NOMO-1 treated with dmso at 0.1 percent for 144 hours (cell line): ENCODE measurements at regions not wholly inside any gene's neighbourhood (a gene's known extent, or its start where the extent isn't known, plus 50 kb on each side); places are given as distances from the start of the nearest gene placed in this dataset.
"Not testable (repeated sequence)": the region's sequence is repeated elsewhere in the genome, so short reads cannot be mapped to it uniquely, and the experiment has no call there.

ENCODE experiments used
- DNase-seq: peaks from one replicate; lab custom pipeline; 2025; ENCODE audit not compliant: unreplicated experiment; lab: John Stamatoyannopoulos, UW

DNA sequence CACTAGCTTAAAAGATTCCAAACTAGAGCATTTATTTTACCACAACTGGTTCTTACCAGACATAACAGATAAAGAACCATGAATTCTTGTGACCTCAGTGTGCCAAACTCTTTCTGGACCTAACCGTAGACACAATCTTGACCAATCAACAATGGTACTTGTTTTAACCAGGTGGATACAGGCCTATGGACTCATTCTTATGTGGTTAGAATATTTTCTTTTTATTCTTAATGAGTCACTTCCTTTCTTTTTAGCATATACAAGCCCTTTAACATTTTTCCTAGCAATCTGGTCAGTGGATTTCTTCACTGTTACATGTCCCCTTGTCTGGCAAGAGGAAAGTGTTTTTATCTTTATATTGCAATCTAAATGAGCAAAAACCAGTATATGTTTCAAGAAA, 792.1 kb upstream of the SPRY2 start:
- DNase-seq: no peak

DNA sequence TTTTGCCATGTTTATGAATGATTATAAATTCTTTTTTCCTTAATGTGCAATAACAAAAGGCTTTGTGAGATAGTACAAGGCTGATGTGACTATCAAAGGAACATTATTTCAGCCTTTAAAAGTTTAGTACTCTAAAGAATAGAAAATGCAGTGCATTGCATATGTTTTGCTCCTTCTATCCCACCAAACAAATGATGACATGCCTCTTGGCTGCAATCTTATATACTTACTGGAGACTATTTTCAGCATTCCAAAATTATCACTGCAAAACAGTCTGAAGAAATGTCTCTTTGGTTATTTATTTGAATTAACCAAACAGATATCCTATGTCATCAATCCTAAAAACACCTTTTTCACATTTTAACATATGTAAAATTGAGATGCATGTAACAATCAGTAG, 776.5 kb upstream of the SPRY2 start:
- DNase-seq: no peak

DNA sequence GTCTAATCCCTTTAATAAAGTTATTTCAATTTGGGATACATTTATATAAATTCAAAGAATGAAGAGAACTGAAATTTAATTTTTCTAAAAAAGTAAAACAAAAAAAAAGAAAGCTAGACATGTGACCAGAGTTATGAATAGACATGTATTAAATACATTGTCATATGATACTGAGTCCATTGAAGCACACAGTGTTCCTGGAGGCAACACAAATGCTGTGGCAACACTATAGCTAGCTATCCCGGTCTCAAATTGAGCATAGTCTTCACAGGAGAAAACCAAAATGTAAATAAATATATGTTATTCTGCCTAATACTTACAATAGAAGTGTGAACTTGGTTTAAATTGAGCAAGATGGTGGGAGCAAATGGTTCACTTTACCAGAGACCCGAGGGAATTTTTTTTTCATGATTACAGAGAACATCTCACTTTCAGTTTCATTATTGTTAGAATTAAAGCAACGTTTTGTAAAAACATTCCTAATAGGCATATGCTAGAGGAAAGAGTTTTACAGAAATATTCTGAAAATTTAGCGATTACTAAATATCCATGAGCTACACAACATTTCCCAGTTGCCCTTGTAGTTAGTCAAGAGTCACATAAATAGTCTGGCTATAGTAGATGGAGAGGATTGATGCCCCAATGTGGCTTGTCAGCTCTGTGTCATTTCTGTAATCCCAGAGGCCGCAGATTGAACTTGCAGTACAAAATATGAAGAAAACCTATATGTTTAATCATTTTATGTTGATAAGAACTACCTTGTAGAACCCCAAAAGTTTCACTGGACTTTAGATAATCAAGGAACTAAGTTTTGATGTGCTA, 775.7 kb upstream of the SPRY2 start:
- DNase-seq: no peak

DNA sequence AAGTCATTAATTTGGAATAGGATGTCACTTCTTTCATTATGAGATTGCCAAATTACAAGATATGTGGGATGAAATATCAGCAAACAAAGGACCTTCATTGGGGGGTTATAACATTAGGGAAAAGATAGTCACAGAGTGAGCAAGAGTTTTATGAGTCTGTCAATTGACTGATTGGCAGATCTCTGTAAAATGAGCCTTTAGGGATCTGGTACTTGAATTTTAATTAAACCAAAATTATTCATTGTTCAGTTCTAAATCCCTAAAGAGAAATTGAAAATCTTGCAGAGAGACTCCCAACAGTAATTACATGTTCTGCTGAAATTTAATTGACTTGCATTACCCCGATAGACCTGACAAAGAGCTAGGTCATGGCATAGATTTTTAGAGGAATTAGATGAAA, 768.1 kb upstream of the SPRY2 start:
- no peak for DNase-seq

DNA sequence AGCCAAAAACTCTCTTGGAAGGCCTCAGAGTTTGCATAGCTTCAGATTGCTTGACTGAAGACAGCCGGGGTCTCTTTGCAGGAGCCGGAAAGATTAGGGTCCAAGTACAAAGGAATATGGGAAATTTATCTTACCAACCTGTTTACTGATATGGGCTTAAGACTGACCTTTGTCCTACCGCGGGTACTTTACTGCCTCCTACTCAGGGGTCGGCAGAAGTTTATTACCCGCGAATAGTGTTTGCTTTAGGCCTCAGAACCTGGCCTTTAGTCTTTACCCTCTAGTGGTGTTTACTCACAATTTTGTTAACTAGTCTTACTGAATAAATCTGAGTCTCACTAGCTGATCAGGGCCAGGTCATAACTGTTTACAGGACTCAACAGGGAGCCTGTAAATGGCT, 765.4 kb upstream of the SPRY2 start:
- no peak for DNase-seq

DNA sequence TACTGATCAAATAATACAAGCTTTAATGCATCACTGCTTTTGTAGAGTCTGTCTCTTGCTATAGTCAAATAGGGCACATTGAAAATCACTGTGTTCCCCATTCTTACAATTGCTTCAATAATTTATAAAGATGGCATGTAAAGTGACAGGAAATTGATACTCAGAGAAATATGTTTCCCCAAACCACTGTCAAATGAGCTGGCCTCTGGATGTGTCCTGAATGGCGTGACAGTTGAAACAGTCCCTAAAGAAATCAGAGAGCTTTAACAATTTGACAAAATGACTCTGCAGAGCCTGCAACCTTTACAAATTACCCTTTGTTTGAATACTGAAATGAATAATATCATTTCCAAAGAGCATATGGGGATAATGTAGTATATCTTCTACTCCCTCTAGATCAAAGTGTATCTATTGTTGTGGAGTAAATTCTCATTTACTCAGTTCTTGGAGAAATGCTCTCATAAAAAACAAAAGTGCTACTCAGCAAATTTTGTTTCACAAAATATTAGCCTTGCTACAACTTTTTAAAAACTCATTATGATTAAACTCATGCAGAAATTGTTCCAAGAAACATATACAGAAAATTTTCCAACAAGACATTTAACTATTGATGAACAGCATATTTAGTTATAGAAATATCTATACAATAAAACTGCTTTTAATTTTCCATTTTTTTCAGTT, 763.2 kb upstream of the SPRY2 start:
- DNase-seq: no peak

DNA sequence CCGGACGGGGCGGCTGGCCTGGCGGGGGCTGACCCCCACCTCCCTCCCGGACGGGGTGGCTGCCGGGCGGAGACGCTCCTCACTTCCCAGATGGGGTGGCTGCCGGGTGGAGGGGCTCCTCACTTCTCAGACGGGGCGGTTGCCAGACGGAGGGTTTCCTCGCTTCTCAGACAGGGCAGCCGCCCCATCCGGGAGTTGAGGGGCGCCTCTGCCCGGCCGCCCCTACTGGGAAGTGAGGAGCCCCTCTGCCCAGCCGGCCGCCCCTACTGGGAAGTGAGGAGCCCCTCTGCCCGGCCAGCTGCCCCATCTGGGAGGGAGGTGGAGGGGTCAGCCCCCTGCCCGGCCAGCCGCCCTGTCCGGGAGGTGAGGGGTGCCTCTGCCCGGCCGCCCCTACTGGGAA, 761.1 kb upstream of the SPRY2 start:
- not testable (repeated sequence) for DNase-seq

DNA sequence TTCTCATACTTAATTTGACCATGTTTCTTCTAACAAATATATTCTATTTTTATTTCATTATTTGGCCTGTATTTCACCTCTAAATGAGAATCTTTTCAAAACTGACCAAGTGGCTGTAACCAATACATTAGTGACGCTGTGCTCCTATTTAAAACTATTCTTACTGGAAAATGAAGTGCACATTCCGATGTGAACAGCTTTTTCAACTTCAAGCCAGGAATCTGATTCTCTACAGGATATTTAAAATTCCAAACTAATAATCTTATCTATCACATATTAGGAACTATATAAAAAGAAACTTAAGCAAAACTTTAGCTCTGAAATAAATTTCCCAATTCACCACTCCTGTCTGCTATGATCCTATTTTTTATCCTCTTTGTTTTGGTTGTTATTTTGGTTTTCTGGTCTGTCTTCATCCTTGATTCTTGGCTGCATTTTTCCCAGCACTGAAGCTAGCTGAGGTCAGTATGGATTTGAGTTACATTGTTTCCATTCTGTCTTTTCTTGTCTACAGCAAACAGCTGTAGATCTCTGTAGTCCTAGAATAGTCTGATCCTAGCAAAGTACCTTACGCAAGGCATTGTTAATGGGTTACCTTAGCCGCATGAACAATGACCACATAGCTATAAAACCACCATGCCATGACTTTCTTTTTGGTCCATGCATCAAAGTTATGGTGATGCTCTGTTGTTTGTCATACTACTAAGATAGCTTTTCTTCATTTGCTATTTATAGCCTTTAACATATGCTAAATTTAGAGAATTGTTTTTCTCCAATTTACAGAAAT, 748.6 kb upstream of the SPRY2 start:
- no peak for DNase-seq

DNA sequence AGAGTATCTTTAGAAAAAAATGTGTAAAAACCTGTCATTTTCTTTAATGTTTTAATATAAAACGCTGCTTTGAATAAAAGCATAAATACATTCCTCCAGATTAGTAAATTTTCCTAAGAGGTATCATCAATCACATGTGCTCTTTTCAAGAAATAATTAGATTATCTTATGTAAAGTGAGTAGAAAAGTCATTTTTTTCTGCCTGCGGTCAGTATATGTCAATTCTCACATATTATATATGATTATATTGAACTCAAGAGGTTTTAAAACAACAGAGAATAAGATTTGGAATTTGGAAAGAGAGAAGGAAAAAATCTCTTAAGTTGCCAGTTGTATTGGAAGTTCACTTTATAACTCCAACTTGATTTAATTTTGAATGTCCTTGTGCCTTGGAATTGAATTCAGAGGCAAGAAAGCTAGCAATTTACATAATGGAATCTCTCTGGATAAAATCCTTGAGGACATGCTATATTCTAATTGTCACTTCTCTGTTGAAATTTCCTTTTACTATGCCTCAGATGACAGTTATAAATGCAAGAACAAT, 740.1 kb upstream of the SPRY2 start:
- DNase-seq: no peak

DNA sequence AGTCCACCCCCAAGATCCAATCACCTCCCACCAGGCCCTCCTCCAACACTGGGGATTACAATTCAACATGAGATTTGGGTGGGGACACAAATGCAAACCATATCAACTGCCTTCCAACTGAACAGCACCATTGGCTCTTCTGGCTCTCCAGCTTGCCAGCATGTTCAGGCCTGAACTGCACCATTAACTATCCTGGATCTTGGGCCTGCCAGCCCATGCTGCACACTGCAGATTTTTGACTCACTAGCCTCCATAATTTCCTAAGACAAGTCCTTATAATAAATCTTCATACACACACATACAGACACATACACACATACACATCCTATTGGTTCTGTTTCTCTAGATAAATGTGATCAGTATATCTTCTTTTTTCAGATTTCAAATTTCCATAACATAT, 737.1 kb upstream of the SPRY2 start:
- no peak for DNase-seq

DNA sequence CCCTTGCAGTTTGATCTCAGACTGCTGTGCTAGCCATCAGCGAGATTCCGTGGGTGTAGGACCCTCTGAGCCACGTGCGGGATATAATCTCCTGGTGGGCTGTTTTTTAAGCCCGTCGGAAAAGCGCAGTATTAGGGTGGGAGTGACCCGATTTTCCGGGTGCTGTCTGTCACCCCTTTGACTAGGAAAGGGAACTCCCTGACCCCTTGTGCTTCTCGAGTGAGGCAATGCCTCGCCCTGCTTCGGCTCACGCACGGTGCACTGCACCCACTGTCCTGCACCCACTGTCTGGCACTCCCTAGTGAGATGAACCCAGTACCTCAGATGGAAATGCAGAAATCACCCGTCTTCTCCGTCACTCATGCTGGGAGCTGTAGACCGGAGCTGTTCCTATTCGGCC, 728.9 kb upstream of the SPRY2 start:
- DNase-seq: not testable (repeated sequence)

DNA sequence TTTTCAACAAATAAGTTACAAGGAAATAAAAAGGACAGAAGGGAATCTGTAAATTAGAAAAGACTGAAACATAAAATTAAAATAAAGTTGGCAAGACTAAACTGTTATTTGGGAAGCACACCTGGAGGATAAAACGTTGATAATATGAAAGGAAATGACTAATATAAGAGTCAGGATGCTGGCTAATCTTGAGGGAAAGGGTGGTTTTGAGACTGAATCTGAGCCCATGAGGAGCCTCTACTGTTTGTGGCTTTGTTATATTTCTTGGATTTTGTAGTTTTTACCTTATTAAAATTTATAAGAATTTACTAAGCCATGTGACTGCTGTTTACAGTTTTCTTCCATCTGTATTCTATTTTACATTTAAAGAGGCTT, 718.0 kb upstream of the SPRY2 start:
- no peak for DNase-seq

DNA sequence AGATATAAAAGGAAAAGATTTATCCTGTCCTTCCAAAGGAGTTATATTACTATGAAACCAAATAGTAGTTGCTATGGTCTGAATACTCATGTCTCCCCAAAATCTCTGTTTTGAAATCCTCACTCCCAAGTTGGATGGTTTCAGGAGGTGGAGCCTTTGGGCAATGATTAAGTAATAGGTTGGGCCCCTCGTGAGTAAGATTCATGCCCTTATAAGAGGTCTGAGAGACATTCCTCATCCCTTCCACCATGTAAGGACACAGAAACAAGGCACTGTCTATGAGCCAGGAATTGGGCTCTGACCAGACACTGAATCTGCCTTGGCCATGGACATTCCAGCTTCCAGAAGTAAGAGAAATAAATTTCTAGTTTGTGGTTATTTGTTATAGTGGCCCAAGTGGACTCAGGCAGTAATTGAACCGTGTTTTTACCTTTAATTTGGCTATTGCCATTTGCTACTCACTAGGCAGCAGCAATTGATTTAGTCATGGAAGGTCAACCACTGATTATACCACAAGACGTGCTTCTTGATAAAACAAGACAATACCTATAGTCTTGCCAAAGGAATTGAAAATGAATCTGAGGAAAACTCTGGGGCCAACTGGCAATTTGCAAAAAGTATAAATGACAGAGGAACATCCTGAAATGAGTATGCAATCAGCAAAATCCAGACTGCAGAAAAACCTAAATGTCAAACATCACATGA, 717.4 kb upstream of the SPRY2 start:
- no peak for DNase-seq

DNA sequence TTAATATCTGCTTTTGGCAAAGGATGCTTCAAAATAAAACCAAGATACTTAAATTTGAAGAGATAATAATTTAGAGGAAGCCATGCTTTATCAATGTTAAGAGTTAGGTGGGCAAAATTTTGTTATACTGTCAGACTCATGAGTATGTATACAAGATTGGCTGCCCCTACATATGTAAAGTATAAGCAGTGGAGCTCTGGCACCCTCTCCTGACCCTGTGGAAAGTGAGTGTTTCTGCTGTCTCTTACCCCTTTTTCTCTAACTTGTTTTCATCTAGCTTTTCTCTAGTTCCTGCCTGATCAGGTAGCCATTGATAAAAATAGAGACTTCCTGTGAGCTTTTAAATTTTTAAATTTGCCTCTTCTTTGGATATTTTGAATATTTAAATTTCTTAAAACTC, 710.9 kb upstream of the SPRY2 start:
- DNase-seq: no peak

DNA sequence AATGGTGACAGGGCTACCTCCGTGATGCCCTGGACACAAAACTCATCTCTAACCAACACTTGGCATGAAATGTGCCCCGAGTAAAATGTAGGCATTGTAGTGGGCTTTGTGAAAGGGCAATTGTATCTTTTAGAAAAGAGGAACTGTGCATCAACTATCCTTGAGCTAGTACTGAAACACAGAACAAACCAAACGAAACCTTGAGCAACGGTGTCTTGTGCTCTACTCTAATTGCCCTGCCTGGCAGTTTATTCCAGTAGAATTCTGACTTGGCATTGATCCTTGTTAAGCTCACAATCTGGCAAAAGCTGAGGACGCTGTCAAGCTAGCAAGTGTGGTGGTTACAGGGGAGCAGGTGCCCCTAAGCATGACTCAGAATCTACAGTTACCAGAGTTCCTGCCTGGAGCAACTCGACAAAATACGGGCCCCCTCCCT, 707.1 kb upstream of the SPRY2 start:
- no peak for DNase-seq

DNA sequence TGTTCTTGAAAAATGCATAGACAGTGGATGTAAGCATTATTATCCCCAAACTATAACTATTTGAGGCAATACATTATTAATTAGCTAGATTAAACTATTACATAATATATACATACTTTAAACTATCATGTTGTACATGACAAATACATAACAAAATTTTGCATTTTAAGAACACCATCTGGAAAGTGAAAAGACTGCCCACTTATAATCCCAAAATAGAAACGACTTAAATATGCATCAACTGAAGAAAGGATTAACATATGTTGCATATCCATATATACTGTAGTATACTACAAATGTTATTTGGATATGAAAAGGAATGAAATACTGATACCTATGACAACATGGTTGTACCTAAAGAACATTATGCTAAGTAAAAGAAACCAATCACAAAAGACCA, 700.8 kb upstream of the SPRY2 start:
- DNase-seq: no peak

DNA sequence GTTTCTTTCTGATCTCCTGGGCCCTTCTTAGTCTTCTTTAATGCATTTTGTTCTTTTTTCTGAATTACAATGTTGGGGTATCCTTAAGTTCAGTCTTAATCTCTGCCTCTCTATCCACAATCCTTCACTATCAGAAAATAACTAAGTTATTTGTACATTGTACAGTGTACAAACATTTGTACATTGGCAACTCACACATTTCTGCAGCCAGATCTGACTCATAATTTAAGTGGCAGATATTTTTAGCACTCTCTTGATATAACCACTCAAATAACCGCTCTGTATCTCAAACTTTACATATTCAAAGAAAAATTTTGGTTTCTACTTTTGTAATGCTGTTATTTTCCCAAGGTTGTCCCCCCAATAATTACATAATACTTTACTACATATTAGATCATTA, 691.1 kb upstream of the SPRY2 start:
- no peak for DNase-seq

DNA sequence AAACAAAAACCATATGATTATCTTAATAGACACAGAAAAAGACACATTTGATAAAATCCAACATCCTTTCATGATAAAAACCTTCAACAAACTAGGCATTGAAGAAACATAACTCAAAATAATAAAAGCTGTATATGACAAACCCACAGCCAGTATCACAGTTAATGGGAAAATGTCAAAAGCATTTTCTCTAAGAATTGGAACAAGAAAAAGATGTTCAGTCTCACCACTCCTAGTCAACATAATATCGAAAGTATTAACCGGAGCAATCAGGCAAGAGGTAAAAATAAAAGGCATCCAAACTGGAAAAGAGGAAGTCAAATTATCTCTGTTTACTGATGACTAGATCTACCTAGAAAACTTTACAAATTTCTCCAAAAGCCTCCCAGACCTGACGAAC, 684.2 kb upstream of the SPRY2 start:
- no peak for DNase-seq

DNA sequence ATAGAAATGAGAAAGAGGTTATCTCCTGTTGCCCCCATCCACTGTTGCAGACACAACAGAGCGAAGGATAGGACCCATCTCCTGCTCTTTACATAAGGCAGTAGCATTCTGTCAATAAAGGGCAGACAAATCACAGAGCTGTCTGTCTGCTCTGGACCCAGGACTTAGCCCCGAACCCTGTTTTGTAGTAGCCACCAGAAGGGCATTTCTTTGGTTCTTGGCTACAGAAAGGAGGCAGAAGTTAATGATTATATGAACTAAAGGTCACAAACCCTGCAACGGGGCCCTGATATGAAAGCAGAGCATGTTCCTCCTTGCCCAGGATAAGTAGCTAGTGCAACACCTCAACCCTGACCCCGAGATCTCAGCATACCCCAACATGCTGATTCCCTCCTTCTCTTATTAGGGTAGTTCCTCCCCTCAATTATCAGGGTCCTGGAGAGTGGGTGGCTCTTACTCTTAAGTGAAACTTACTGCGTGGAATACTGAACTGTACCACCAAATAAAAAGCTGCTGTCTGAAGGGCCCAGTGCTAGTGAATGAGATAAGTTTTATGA, 680.4 kb upstream of the SPRY2 start:
- no peak for DNase-seq

DNA sequence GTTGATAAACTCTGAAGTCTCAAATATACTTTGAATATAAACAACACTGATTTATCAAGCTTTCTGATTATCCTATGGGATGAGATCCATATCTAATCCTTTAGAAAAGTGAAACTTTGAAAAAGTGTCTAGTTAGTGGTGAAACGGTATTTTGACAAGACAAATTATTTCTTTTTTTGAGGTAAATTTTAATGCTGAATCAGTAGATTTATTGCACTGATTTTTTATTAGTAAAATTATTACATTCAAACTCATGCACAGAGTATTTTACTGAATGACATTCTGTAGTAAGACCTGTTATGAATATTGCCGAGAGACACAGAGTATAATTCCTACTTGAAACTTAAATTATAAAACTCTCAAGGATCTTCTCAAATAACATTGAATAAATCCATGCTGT, 679.1 kb upstream of the SPRY2 start:
- no peak for DNase-seq

DNA sequence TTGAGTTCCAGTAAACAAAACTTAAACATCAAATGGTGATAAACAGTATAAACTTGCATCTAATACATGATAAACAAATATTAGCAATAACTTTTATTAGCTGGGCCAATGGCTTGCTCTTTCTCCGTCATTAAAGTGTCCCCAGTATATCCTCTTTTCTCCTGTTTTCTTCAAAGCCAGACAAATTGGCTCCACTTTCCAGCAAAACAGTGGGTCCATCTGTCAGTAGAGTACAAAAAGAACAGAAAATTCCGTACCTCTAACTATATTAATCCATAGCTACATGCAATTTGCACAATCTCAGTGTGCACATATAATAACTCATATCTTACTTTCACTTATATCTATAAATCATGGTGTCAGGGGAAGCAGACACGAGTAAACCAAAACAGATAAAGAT, 678.0 kb upstream of the SPRY2 start:
- DNase-seq: no peak
